Activated CD4-positive, alpha-beta T cell treated with anti-CD3 and anti-CD28 coated beads for 36 hours (primary cell): ENCODE measurements at regions not wholly inside any gene's neighbourhood (a gene's known extent, or its start where the extent isn't known, plus 50 kb on each side); places are given as distances from the start of the nearest gene placed in this dataset.

Experiments
- ATAC-seq: fragments of 200-7000 bp; cut with Tn5 transposase; one replicate; pipeline ENCODE4 v1.10.0; 2021; ENCODE audit warnings: mild to moderate bottlenecking, moderate library complexity
- CTCF ChIA-PET: fragments of 350-600 bp; sonication (Branson Sonifier 250); formaldehyde crosslinking; loops from one replicate; lab custom pipeline; 2021; ENCODE audit warnings: antibody characterized with exemption; lab: Charles Lee
- POLR2A ChIA-PET: fragments of 350-600 bp; sonication (Branson Sonifier 250); formaldehyde crosslinking; loops from one replicate; lab custom pipeline; 2021; ENCODE audit warnings: antibody characterized with exemption, inconsistent platforms; lab: Charles Lee
- DNase-seq: peaks from one replicate; pipeline ENCODE4 v3.0.0-alpha.2; 2020
- H3K27ac Mint-ChIP-seq: one replicate; pipeline ENCODE4 v1.8.0; 2021; ENCODE audit warnings: mixed read lengths
- H3K27me3 Mint-ChIP-seq: one replicate; pipeline ENCODE4 v1.8.0; 2021; ENCODE audit warnings: mixed read lengths
- H3K36me3 Mint-ChIP-seq: one replicate; pipeline ENCODE4 v1.8.0; 2021; ENCODE audit warnings: low read depth, mixed read lengths
- H3K4me1 Mint-ChIP-seq: one replicate; pipeline ENCODE4 v1.8.0; 2021; ENCODE audit warnings: mixed read lengths
- H3K4me3 Mint-ChIP-seq: one replicate; pipeline ENCODE4 v1.8.0; 2021; ENCODE audit warnings: mild to moderate bottlenecking, moderate library complexity, mixed read lengths
- H3K9me3 Mint-ChIP-seq: one replicate; pipeline ENCODE4 v1.8.0; 2021; ENCODE audit warnings: low read depth, mixed read lengths
- intact Hi-C, 2 experiments: fragments of 100-400 bp; cut with DNase I in 1 of 2; cut with micrococcal nuclease in 1 of 2; formaldehyde crosslinking; loops; one replicate each; pipeline versions ENCODE4 v1.14.2 to v1.15.1; 2022 to 2024; cut with DNase I, micrococcal nuclease

GRCh38 chr14:101193106-101193844 lies 289.8 kb upstream of the RTL1 start:
- no peaks in the 10 kb centered on the region for H3K27me3 Mint-ChIP-seq
- H3K9me3 Mint-ChIP-seq: no peaks in the 10 kb centered on the region
- ChIA-PET CTCF (no interaction called here), POLR2A (no interaction called here)
- H3K27ac Mint-ChIP-seq: no peak overlapping the region
- H3K36me3 Mint-ChIP-seq: no peaks in the 10 kb centered on the region
- intact Hi-C loops: no loop called here
- DNase-seq (no peak), ATAC-seq (no peak)
- H3K4me3 Mint-ChIP-seq: no peak overlapping the region
- H3K4me1 Mint-ChIP-seq: no peaks in the 10 kb centered on the region

GRCh38 chr14:101193845-101194372 lies 290.4 kb upstream of the RTL1 start:
- CTCF ChIA-PET: no interaction called here
- no peak for ATAC-seq

GRCh38 chr14:101194373-101195308 lies 291.1 kb upstream of the RTL1 start:
- no peak for DNase-seq
- no peaks in the 10 kb centered on the region for H3K4me1 Mint-ChIP-seq
- ChIA-PET POLR2A (no interaction called here), CTCF (no interaction called here)
- intact Hi-C loops: no loop called here
- no peaks in the 10 kb centered on the region for H3K9me3 Mint-ChIP-seq
- ATAC-seq: no peak
- H3K27ac Mint-ChIP-seq: no peak overlapping the region
- no peak overlapping the region for H3K4me3 Mint-ChIP-seq
- no peaks in the 10 kb centered on the region for H3K36me3 Mint-ChIP-seq
- no peaks in the 10 kb centered on the region for H3K27me3 Mint-ChIP-seq

More at GRCh38 chr14:101193845-101194372, 290.4 kb upstream of the RTL1 start:
- Mint-ChIP-seq H3K4me1 (no peaks in the 10 kb centered on the region), H3K27ac (no peak overlapping the region), H3K27me3 (no peaks in the 10 kb centered on the region), H3K9me3 (no peaks in the 10 kb centered on the region), H3K36me3 (no peaks in the 10 kb centered on the region), H3K4me3 (no peak overlapping the region)
- DNase-seq: no peak
- POLR2A ChIA-PET: no interaction called here
- intact Hi-C loops: no loop called here

- H3K9me3 Mint-ChIP-seq: no peaks in the 10 kb centered on the region
- no peak for DNase-seq
- ChIA-PET POLR2A (no interaction called here), CTCF (interaction anchor here (0.7 kb wide), 1 partner anchor 24 kb away, joined by 4 read pairs; no protein-coding TSS in a partner anchor)
- no peaks in the 10 kb centered on the region for H3K4me1 Mint-ChIP-seq
- no peaks in the 10 kb centered on the region for H3K36me3 Mint-ChIP-seq
- ATAC-seq: no peak
- H3K4me3 Mint-ChIP-seq: no peak overlapping the region
- intact Hi-C loops: no loop called here
- H3K27me3 Mint-ChIP-seq: no peaks in the 10 kb centered on the region
- H3K27ac Mint-ChIP-seq: no peak overlapping the region
Observed at GRCh38 chr14:101195309-101195901, 291.9 kb upstream of the RTL1 start.

- Mint-ChIP-seq H3K9me3 (no peaks in the 10 kb centered on the region), H3K4me1 (no peaks in the 10 kb centered on the region), H3K27ac (no peak overlapping the region), H3K36me3 (no peaks in the 10 kb centered on the region), H3K27me3 (no peaks in the 10 kb centered on the region), H3K4me3 (no peak overlapping the region)
- ATAC-seq (no peak), DNase-seq (no peak)
- POLR2A ChIA-PET: no interaction called here
- CTCF ChIA-PET: interaction anchor here (0.7 kb wide), 1 partner anchor 24 kb away, joined by 4 read pairs; no protein-coding TSS in a partner anchor
- intact Hi-C loops: no loop called here
Observed at GRCh38 chr14:101196051-101196712, 292.7 kb upstream of the RTL1 start.

- DNase-seq: no peak
- H3K36me3 Mint-ChIP-seq: no peaks in the 10 kb centered on the region
- no peak overlapping the region for H3K4me3 Mint-ChIP-seq
- intact Hi-C loops: no loop called here
- ChIA-PET POLR2A (no interaction called here), CTCF (no interaction called here)
- no peaks in the 10 kb centered on the region for H3K9me3 Mint-ChIP-seq
- no peak for ATAC-seq
- no peaks in the 10 kb centered on the region for H3K4me1 Mint-ChIP-seq
- H3K27ac Mint-ChIP-seq: no peak overlapping the region
- no peaks in the 10 kb centered on the region for H3K27me3 Mint-ChIP-seq
Observed at GRCh38 chr14:101196795-101197590, 293.5 kb upstream of the RTL1 start.

GRCh38 chr14:101197595-101198397 lies 294.3 kb upstream of the RTL1 start:
- DNase-seq: no peak
- intact Hi-C loops: no loop called here
- Mint-ChIP-seq H3K27me3 (no peaks in the 10 kb centered on the region), H3K27ac (no peak overlapping the region), H3K9me3 (no peaks in the 10 kb centered on the region), H3K4me3 (no peak overlapping the region), H3K36me3 (no peaks in the 10 kb centered on the region), H3K4me1 (no peaks in the 10 kb centered on the region)
- POLR2A ChIA-PET: no interaction called here
- no peak for ATAC-seq
- CTCF ChIA-PET: no interaction called here

GRCh38 chr14:101198398-101199027 lies 295.0 kb upstream of the RTL1 start:
- no peak for DNase-seq
- POLR2A ChIA-PET: no interaction called here
- H3K4me3 Mint-ChIP-seq: no peak overlapping the region
- H3K27ac Mint-ChIP-seq: no peak overlapping the region
- no peaks in the 10 kb centered on the region for H3K36me3 Mint-ChIP-seq
- H3K9me3 Mint-ChIP-seq: no peaks in the 10 kb centered on the region
- CTCF ChIA-PET: no interaction called here
- no peak for ATAC-seq
- no peaks in the 10 kb centered on the region for H3K4me1 Mint-ChIP-seq
- H3K27me3 Mint-ChIP-seq: no peaks in the 10 kb centered on the region
- intact Hi-C loops: no loop called here

GRCh38 chr14:101199028-101199770 lies 295.7 kb upstream of the RTL1 start:
- intact Hi-C loops: no loop called here
- DNase-seq (no peak), ATAC-seq (no peak)
- Mint-ChIP-seq H3K4me1 (no peaks in the 10 kb centered on the region), H3K27ac (no peak overlapping the region), H3K36me3 (no peaks in the 10 kb centered on the region), H3K9me3 (peaks cover 4% of the 10 kb centered on the region), H3K4me3 (no peak overlapping the region), H3K27me3 (no peaks in the 10 kb centered on the region)
- POLR2A ChIA-PET: no interaction called here
- CTCF ChIA-PET: no interaction called here
